ENCODE measurements at regions not wholly inside any gene's neighbourhood (a gene's known extent, or its start where the extent isn't known, plus 50 kb on each side); places are given as distances from the start of the nearest gene placed in this dataset.

DNA sequence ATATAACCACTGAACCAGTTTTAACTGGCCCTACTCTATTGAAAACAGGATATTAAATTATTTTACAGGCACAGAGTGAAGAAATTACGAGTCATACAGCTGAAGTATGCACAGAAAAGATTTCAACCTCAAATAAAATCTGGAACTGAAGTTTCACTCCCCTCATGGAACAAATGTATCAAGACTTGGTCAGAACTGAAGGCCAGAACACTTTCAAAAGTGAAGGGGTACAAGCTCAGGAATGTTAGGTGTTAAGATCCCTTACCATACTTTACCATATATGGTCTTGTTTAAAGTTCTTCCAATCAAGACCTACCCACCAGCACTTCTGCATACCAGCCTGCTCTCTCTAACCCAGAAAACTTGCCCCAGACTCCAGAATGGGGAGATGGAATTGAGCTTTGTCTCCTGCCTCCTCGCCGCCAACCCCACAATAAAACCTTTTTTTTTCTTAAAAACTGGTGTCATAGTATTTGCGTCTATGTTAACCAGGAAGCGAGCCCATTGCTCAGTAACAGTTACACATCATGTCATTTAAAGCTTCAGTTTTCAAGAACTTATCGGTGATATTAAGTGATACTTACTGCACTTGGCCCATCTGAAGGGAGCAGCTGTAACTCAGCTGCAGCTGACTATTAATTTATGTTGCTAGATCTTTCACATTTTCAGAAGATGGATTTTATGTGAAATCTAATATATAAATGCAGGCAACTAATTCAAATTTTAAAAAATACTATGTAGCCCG lies 59.9 kb downstream of the OXSM start (continued):
- TF ChIP-seq, protein P1, sequence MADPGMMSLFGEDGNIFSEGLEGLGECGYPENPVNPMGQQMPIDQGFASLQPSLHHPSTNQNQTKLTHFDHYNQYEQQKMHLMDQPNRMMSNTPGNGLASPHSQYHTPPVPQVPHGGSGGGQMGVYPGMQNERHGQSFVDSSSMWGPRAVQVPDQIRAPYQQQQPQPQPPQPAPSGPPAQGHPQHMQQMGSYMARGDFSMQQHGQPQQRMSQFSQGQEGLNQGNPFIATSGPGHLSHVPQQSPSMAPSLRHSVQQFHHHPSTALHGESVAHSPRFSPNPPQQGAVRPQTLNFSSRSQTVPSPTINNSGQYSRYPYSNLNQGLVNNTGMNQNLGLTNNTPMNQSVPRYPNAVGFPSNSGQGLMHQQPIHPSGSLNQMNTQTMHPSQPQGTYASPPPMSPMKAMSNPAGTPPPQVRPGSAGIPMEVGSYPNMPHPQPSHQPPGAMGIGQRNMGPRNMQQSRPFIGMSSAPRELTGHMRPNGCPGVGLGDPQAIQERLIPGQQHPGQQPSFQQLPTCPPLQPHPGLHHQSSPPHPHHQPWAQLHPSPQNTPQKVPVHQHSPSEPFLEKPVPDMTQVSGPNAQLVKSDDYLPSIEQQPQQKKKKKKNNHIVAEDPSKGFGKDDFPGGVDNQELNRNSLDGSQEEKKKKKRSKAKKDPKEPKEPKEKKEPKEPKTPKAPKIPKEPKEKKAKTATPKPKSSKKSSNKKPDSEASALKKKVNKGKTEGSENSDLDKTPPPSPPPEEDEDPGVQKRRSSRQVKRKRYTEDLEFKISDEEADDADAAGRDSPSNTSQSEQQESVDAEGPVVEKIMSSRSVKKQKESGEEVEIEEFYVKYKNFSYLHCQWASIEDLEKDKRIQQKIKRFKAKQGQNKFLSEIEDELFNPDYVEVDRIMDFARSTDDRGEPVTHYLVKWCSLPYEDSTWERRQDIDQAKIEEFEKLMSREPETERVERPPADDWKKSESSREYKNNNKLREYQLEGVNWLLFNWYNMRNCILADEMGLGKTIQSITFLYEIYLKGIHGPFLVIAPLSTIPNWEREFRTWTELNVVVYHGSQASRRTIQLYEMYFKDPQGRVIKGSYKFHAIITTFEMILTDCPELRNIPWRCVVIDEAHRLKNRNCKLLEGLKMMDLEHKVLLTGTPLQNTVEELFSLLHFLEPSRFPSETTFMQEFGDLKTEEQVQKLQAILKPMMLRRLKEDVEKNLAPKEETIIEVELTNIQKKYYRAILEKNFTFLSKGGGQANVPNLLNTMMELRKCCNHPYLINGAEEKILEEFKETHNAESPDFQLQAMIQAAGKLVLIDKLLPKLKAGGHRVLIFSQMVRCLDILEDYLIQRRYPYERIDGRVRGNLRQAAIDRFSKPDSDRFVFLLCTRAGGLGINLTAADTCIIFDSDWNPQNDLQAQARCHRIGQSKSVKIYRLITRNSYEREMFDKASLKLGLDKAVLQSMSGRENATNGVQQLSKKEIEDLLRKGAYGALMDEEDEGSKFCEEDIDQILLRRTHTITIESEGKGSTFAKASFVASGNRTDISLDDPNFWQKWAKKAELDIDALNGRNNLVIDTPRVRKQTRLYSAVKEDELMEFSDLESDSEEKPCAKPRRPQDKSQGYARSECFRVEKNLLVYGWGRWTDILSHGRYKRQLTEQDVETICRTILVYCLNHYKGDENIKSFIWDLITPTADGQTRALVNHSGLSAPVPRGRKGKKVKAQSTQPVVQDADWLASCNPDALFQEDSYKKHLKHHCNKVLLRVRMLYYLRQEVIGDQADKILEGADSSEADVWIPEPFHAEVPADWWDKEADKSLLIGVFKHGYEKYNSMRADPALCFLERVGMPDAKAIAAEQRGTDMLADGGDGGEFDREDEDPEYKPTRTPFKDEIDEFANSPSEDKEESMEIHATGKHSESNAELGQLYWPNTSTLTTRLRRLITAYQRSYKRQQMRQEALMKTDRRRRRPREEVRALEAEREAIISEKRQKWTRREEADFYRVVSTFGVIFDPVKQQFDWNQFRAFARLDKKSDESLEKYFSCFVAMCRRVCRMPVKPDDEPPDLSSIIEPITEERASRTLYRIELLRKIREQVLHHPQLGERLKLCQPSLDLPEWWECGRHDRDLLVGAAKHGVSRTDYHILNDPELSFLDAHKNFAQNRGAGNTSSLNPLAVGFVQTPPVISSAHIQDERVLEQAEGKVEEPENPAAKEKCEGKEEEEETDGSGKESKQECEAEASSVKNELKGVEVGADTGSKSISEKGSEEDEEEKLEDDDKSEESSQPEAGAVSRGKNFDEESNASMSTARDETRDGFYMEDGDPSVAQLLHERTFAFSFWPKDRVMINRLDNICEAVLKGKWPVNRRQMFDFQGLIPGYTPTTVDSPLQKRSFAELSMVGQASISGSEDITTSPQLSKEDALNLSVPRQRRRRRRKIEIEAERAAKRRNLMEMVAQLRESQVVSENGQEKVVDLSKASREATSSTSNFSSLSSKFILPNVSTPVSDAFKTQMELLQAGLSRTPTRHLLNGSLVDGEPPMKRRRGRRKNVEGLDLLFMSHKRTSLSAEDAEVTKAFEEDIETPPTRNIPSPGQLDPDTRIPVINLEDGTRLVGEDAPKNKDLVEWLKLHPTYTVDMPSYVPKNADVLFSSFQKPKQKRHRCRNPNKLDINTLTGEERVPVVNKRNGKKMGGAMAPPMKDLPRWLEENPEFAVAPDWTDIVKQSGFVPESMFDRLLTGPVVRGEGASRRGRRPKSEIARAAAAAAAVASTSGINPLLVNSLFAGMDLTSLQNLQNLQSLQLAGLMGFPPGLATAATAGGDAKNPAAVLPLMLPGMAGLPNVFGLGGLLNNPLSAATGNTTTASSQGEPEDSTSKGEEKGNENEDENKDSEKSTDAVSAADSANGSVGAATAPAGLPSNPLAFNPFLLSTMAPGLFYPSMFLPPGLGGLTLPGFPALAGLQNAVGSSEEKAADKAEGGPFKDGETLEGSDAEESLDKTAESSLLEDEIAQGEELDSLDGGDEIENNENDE (IDR thresholded peaks at IDR 0.05; ENCODE audit: insufficient replicate concordance, low read length), result no peak
- no peak for TF ChIP-seq POLR2A (IDR thresholded peaks at IDR 0.05; ENCODE audit: control extremely low read depth in 1 of 2, low read depth in 2 of 2, low read length in 2 of 2)
